Astrocyte (in vitro differentiated cells and primary cell): ENCODE measurements at regions not wholly inside any gene's neighbourhood (a gene's known extent, or its start where the extent isn't known, plus 50 kb on each side); places are given as distances from the start of the nearest gene placed in this dataset.
"Not testable (repeated sequence)": the region's sequence is repeated elsewhere in the genome, so short reads cannot be mapped to it uniquely, and the experiment has no call there.

Experiments
- DNase-seq: peaks from one replicate; pipeline ENCODE4 v3.0.0-alpha.2; 2010; ENCODE audit warnings: low read depth
- FAIRE-seq: peaks from 2 replicates; lab custom pipeline; 2011; peaks lifted over from hg19 to GRCh38; lab: Jason Lieb, UNC
- H2AFZ ChIP-seq: 2 replicates; pipeline ENCODE4 v1.6.0; 2012; ENCODE audit warnings: low read depth, low read length, inconsistent platforms
- H3K27ac ChIP-seq: 2 replicates; pipeline ENCODE4 v1.5.1; 2011; ENCODE audit warnings: low read depth, low read length, inconsistent platforms
- H3K27me3 ChIP-seq: 2 replicates; pipeline ENCODE4 v1.6.0; 2011; ENCODE audit warnings: low read length, inconsistent platforms; ENCODE audit not compliant: insufficient read depth
- H3K36me3 ChIP-seq: 2 replicates; pipeline ENCODE4 v1.5.1; 2011; ENCODE audit warnings: low read length, inconsistent platforms; ENCODE audit not compliant: insufficient read depth
- H3K4me1 ChIP-seq: 2 replicates; pipeline ENCODE4 v1.5.1; 2011; ENCODE audit warnings: low read length, inconsistent platforms; ENCODE audit not compliant: insufficient read depth
- H3K4me2 ChIP-seq: 2 replicates; pipeline ENCODE4 v1.6.0; 2012; ENCODE audit warnings: low read length, inconsistent platforms
- H3K4me3 ChIP-seq: 2 replicates; pipeline ENCODE4 v1.5.1; 2011; ENCODE audit warnings: low read depth, mild to moderate bottlenecking, low read length, inconsistent platforms; ENCODE audit not compliant: insufficient read depth
- H3K79me2 ChIP-seq: 2 replicates; pipeline ENCODE4 v1.6.0; 2012; ENCODE audit warnings: mild to moderate bottlenecking, low read length, inconsistent platforms; ENCODE audit not compliant: insufficient read depth
- H3K9ac ChIP-seq: 2 replicates; pipeline ENCODE4 v1.6.0; 2012; ENCODE audit warnings: mild to moderate bottlenecking, low read length, inconsistent platforms
- H3K9me3 ChIP-seq: 2 replicates; pipeline ENCODE4 v1.5.1; 2012; ENCODE audit warnings: low read depth, mild to moderate bottlenecking, low read length, inconsistent platforms; ENCODE audit not compliant: insufficient read depth
- H4K20me1 ChIP-seq: 2 replicates; pipeline ENCODE4 v1.6.0; 2012; ENCODE audit warnings: low read length, inconsistent platforms; ENCODE audit not compliant: insufficient read depth
- H3K27ac Mint-ChIP-seq: one replicate; pipeline ENCODE4 v1.8.0; 2021; ENCODE audit warnings: mild to moderate bottlenecking, mixed read lengths; ENCODE audit not compliant: unreplicated experiment
- H3K27me3 Mint-ChIP-seq: one replicate; pipeline ENCODE4 v1.8.0; 2021; ENCODE audit warnings: low read depth, mixed read lengths; ENCODE audit not compliant: unreplicated experiment
- H3K36me3 Mint-ChIP-seq: one replicate; pipeline ENCODE4 v1.8.0; 2021; ENCODE audit warnings: low read depth, mixed read lengths; ENCODE audit not compliant: unreplicated experiment
- H3K4me1 Mint-ChIP-seq: one replicate; pipeline ENCODE4 v1.8.0; 2021; ENCODE audit warnings: low read depth, mixed read lengths; ENCODE audit not compliant: unreplicated experiment
- H3K4me3 Mint-ChIP-seq: one replicate; pipeline ENCODE4 v1.8.0; 2021; ENCODE audit warnings: mild to moderate bottlenecking, moderate library complexity, mixed read lengths; ENCODE audit not compliant: unreplicated experiment
- H3K9me3 Mint-ChIP-seq: one replicate; pipeline ENCODE4 v1.8.0; 2021; ENCODE audit warnings: mild to moderate bottlenecking, mixed read lengths; ENCODE audit not compliant: unreplicated experiment

DNA sequence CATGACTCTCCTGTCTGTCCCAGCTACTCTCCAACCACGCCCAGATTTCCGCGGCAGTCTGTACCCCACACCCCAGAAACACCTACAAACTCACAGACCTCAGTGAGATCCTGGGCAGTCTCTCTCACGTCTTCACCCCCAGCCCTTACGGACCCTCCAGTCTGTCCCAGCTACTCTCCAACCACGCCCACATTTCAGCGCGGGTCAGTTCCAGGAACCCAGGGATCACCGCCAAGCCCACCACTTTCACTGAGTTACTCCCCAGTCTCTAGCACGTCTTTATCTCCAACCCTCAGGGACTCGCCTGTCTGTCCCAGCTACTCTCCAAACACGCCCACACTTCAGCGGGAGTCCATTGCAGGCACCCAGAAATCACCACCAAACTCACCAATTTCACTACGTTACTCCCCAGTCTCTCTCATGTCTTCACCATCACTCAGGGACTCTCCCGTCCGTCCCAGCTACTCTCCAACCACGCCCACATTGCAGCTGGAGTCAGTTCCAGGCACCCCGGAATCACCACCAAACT lies 528.2 kb downstream of the CWH43 start:
- H3K79me2 ChIP-seq, H2AFZ ChIP-seq, H3K4me1 Mint-ChIP-seq, H3K4me1 ChIP-seq, H3K9ac ChIP-seq, H3K4me2 ChIP-seq, H3K4me3 ChIP-seq, H3K27ac ChIP-seq, H3K27me3 Mint-ChIP-seq, H3K27ac Mint-ChIP-seq, FAIRE-seq, H3K4me3 Mint-ChIP-seq, H3K27me3 ChIP-seq, H4K20me1 ChIP-seq, DNase-seq, H3K36me3 ChIP-seq, H3K36me3 Mint-ChIP-seq: not testable (repeated sequence)
- peaks cover 51% of the 10 kb centered on the region for H3K9me3 Mint-ChIP-seq
- H3K9me3 ChIP-seq, result peaks cover 31% of the 10 kb centered on the region

DNA sequence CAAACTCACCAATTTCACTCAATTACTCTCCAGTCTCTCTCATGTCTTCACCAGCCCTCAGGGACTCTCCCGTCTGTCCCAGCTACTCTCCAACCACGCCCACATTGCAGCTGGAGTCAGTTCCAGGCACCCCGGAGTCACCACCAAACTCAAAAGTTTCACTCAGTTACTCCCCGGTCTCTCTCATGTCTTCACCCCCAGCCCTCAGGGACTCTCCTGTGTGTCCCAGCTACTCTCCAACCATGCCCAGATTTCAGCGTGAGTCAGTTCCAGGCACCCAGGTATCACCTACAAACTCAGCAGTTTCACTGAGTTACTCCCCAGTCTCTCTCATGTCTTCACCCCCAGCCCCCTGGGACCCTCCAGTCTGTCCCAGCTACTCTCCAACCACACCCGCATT lies 528.8 kb downstream of the CWH43 start:
- H3K4me2 ChIP-seq, H3K4me1 ChIP-seq, H3K27ac ChIP-seq, H4K20me1 ChIP-seq, DNase-seq, H3K4me1 Mint-ChIP-seq, H3K4me3 ChIP-seq, H3K27ac Mint-ChIP-seq, H2AFZ ChIP-seq, H3K4me3 Mint-ChIP-seq, H3K79me2 ChIP-seq, FAIRE-seq, H3K36me3 Mint-ChIP-seq, H3K36me3 ChIP-seq, H3K27me3 ChIP-seq, H3K9ac ChIP-seq, H3K27me3 Mint-ChIP-seq: not testable (repeated sequence)
- H3K9me3 ChIP-seq, result peaks cover 31% of the 10 kb centered on the region
- peaks cover 51% of the 10 kb centered on the region for H3K9me3 Mint-ChIP-seq

DNA sequence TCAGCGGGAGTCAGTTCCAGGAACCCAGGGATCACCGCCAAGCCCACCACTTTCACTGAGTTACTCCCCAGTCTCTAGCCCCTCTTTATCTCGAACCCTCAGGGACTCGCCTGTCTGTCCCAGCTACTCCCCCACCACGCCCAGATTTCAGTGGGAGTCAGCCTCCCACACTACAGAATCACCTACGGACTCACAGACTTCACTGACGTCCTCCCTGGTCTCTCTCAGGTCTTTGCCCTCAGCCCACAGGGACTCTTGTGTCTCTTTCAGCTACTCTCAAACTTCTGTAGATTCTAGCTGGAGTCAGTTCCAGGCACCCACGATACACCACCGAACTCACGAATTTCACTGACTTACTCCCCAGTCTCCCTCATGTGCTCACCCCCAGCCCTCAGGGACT lies 529.2 kb downstream of the CWH43 start:
- H4K20me1 ChIP-seq, H3K27me3 ChIP-seq, H3K4me1 ChIP-seq, H3K36me3 ChIP-seq, H3K9ac ChIP-seq, H3K27ac ChIP-seq, H3K36me3 Mint-ChIP-seq, H3K27me3 Mint-ChIP-seq, DNase-seq, H3K4me3 Mint-ChIP-seq, H3K79me2 ChIP-seq, H3K4me3 ChIP-seq, FAIRE-seq, H3K27ac Mint-ChIP-seq, H3K4me1 Mint-ChIP-seq, H2AFZ ChIP-seq, H3K4me2 ChIP-seq: not testable (repeated sequence)
- peaks cover 50% of the 10 kb centered on the region for H3K9me3 Mint-ChIP-seq
- peaks cover 29% of the 10 kb centered on the region for H3K9me3 ChIP-seq

DNA sequence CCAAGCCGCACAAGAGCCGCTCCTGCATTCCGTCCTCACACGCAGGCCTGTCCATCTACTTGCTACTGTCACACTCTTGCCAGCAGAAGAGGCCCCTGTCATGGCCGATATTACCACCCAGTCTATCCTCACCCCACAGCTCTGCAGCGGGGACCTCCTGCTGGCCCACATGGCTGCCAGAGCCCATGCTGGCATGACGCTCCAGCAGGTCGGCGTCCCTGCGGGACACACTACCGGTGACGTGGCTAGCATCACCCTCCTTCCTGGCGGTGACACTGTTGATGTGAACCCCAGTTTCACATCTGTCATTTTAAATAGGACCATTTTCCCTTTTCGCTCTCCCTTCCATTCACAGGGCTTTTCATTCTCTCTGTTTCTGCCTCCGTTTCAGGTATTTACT lies 530.0 kb downstream of the CWH43 start:
- H3K36me3 Mint-ChIP-seq, result not testable (repeated sequence)

More for the DNA sequence above, 530.0 kb downstream of the CWH43 start:
- H3K9me3 Mint-ChIP-seq, result peaks cover 48% of the 10 kb centered on the region
- not testable (repeated sequence) for H3K27me3 Mint-ChIP-seq, H3K27ac Mint-ChIP-seq, H3K27ac ChIP-seq, H3K4me1 ChIP-seq, H3K4me2 ChIP-seq, H2AFZ ChIP-seq, H3K4me3 ChIP-seq, H3K9ac ChIP-seq, DNase-seq, H3K79me2 ChIP-seq, H3K27me3 ChIP-seq, H3K4me1 Mint-ChIP-seq, H3K4me3 Mint-ChIP-seq, H3K36me3 ChIP-seq, FAIRE-seq, H4K20me1 ChIP-seq
- peaks cover 27% of the 10 kb centered on the region for H3K9me3 ChIP-seq
